ENCODE measurements at regions not wholly inside any gene's neighbourhood (a gene's known extent, or its start where the extent isn't known, plus 50 kb on each side); places are given as distances from the start of the nearest gene placed in this dataset.

- dilution Hi-C loops (cut with MboI; ENCODE audit: extremely low pct_ligation_motif_present, low sequenced_read_pairs): no loop called here
- no peaks in the 10 kb centered on the region for H4K20me1 ChIP-seq (ENCODE audit: control insufficient read depth, extremely low read depth, insufficient read depth, low read length)
- no peaks in the 10 kb centered on the region for H3K9me1 ChIP-seq (ENCODE audit: control insufficient read depth, extremely low read depth, insufficient read depth, low read length)
- H3K27me3 ChIP-seq (ENCODE audit: control insufficient read depth, extremely low read depth, insufficient read depth, low read length): no peaks in the 10 kb centered on the region
- no peaks in the 10 kb centered on the region for H3K4me1 ChIP-seq (ENCODE audit: control insufficient read depth, extremely low read depth, insufficient read depth, low read length)
- no peak overlapping the region for H3K4me3 ChIP-seq (ENCODE audit: control insufficient read depth in 2 of 3, extremely low read depth in 1 of 3, insufficient read depth in 2 of 3, low read depth in 1 of 3, low read length in 3 of 3)
- no peak for FAIRE-seq
- no peak overlapping the region for H3K4me2 ChIP-seq (ENCODE audit: control insufficient read depth, extremely low read depth, insufficient read depth, low read depth, low read length)
- peaks cover 2% of the 10 kb centered on the region for H3K9me3 ChIP-seq (ENCODE audit: control insufficient read depth, low read depth, low read length)
- no peaks in the 10 kb centered on the region for H3K79me2 ChIP-seq (ENCODE audit: control insufficient read depth, insufficient read depth, low read length)
- no peak for DNase-seq (ENCODE audit: low read depth, low spot score)
- H2AFZ ChIP-seq (ENCODE audit: control insufficient read depth, low read length): no peak overlapping the region
- no peaks in the 10 kb centered on the region for H3K36me3 ChIP-seq (ENCODE audit: control insufficient read depth in 2 of 2, extremely low read depth in 1 of 2, insufficient read depth in 2 of 2, low read length in 2 of 2)
- H3K9ac ChIP-seq (ENCODE audit: control insufficient read depth, extremely low read depth, insufficient read depth, low read length): no peak overlapping the region
- H3K27ac ChIP-seq (ENCODE audit: control insufficient read depth, insufficient read depth, low read length): no peak overlapping the region
- TF ChIP-seq EZH2 (IDR thresholded peaks at IDR 0.05; ENCODE audit: low read length) (no peak), CTCF (optimal IDR thresholded peaks at IDR 0.05 in 1 of 3, IDR thresholded peaks at IDR 0.05 in 1 of 3, conservative IDR thresholded peaks at IDR 0.05 in 1 of 3; ENCODE audit: extremely low read depth in 1 of 3, insufficient read depth in 2 of 3, low read length in 3 of 3) (no peak)
Observed at GRCh38 chr16:26666486-26666885, 400.2 kb upstream of the C16orf82 start.

- Histone ChIP-seq H4K20me1 (ENCODE audit: control insufficient read depth, extremely low read depth, insufficient read depth, low read length) (no peaks in the 10 kb centered on the region), H3K4me1 (ENCODE audit: control insufficient read depth, extremely low read depth, insufficient read depth, low read length) (no peaks in the 10 kb centered on the region), H3K27ac (ENCODE audit: control insufficient read depth, insufficient read depth, low read length) (no peak overlapping the region), H2AFZ (ENCODE audit: control insufficient read depth, low read length) (no peak overlapping the region), H3K79me2 (ENCODE audit: control insufficient read depth, insufficient read depth, low read length) (no peaks in the 10 kb centered on the region), H3K9me3 (ENCODE audit: control insufficient read depth, low read depth, low read length) (peaks cover 2% of the 10 kb centered on the region), H3K9me1 (ENCODE audit: control insufficient read depth, extremely low read depth, insufficient read depth, low read length) (no peaks in the 10 kb centered on the region), H3K9ac (ENCODE audit: control insufficient read depth, extremely low read depth, insufficient read depth, low read length) (no peak overlapping the region), H3K27me3 (ENCODE audit: control insufficient read depth, extremely low read depth, insufficient read depth, low read length) (no peaks in the 10 kb centered on the region), H3K4me3 (ENCODE audit: control insufficient read depth in 2 of 3, extremely low read depth in 1 of 3, insufficient read depth in 2 of 3, low read depth in 1 of 3, low read length in 3 of 3) (no peak overlapping the region), H3K4me2 (ENCODE audit: control insufficient read depth, extremely low read depth, insufficient read depth, low read depth, low read length) (no peak overlapping the region), H3K36me3 (ENCODE audit: control insufficient read depth in 2 of 2, extremely low read depth in 1 of 2, insufficient read depth in 2 of 2, low read length in 2 of 2) (no peaks in the 10 kb centered on the region)
- FAIRE-seq: no peak
- TF ChIP-seq CTCF (optimal IDR thresholded peaks at IDR 0.05 in 1 of 3, IDR thresholded peaks at IDR 0.05 in 1 of 3, conservative IDR thresholded peaks at IDR 0.05 in 1 of 3; ENCODE audit: extremely low read depth in 1 of 3, insufficient read depth in 2 of 3, low read length in 3 of 3) (no peak), EZH2 (IDR thresholded peaks at IDR 0.05; ENCODE audit: low read length) (no peak)
- DNase-seq (ENCODE audit: low read depth, low spot score): no peak
- dilution Hi-C loops (cut with MboI; ENCODE audit: extremely low pct_ligation_motif_present, low sequenced_read_pairs): no loop called here
Observed at GRCh38 chr16:26667307-26667706, 399.4 kb upstream of the C16orf82 start.
